NT2/D1 (cell line): ENCODE measurements at regions not wholly inside any gene's neighbourhood (a gene's known extent, or its start where the extent isn't known, plus 50 kb on each side); places are given as distances from the start of the nearest gene placed in this dataset.
"Not testable (repeated sequence)": the region's sequence is repeated elsewhere in the genome, so short reads cannot be mapped to it uniquely, and the experiment has no call there.

Experiments used
- DNase-seq: peaks from one replicate; pipeline ENCODE4 v3.0.0-alpha.2; 2011; ENCODE audit warnings: low read depth, low spot score
- H3K27me3 ChIP-seq: 2 replicates; pipeline ENCODE4 v1.6.0; 2011; ENCODE audit warnings: mild to moderate bottlenecking; ENCODE audit not compliant: insufficient read length, insufficient read depth
- H3K36me3 ChIP-seq: 2 replicates; pipeline ENCODE4 v1.6.1; 2011; ENCODE audit warnings: mild to moderate bottlenecking, low read length, mixed read lengths; ENCODE audit not compliant: insufficient read depth, insufficient read length
- H3K4me1 ChIP-seq: 2 replicates; pipeline ENCODE4 v1.5.1; 2011; ENCODE audit not compliant: insufficient read depth, insufficient read length
- H3K4me3 ChIP-seq: 2 replicates; pipeline ENCODE4 v1.5.1; 2011; ENCODE audit warnings: low read depth; ENCODE audit not compliant: insufficient read length
- H3K9ac ChIP-seq: 2 replicates; pipeline ENCODE4 v1.6.0; 2011; ENCODE audit warnings: low read depth; ENCODE audit not compliant: insufficient read length
- H3K9me3 ChIP-seq: 2 replicates; pipeline ENCODE4 v1.5.1; 2011; ENCODE audit warnings: mild to moderate bottlenecking, low read length; ENCODE audit not compliant: insufficient read depth
- SUZ12 ChIP-seq: IDR thresholded peaks from 2 replicates; pipeline ENCODE4 v1.6.1; 2011; ENCODE audit not compliant: insufficient read length, insufficient read depth; ENCODE audit errors: extremely low read depth
- YY1 ChIP-seq: IDR thresholded peaks from 2 replicates; pipeline ENCODE4 v1.6.1; 2011; ENCODE audit not compliant: insufficient read length, insufficient read depth
- ZNF274 ChIP-seq: IDR thresholded peaks from 2 replicates; pipeline ENCODE4 v1.6.1; 2011; ENCODE audit warnings: mild to moderate bottlenecking, low read depth, low read length

DNA sequence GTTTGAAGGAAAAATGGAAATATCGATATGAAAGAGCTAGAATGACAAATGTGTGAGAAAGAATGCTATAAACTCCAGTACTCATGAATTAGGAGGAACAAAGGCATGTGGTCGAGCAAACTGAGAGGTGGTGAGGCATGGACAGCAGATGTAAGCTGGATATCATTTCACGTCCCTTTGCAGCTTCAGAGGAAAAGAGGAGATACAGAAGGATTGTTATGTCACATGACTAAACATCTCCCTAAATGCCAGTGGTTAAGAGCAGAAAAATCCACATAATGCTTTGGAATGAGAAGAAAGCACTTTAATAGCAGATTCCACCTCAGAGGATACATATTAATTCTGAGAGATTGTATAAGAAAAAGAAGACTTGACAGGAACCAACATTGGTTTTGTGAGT, 248.7 kb downstream of the ZIC4 start:
- no peaks in the 10 kb centered on the region for H3K27me3 ChIP-seq
- no peak overlapping the region for H3K9ac ChIP-seq
- no peak for DNase-seq
- H3K4me3 ChIP-seq, result no peak overlapping the region
- H3K36me3 ChIP-seq, result no peaks in the 10 kb centered on the region
- H3K9me3 ChIP-seq, result peaks cover 20% of the 10 kb centered on the region
- TF ChIP-seq ZNF274, result no peak
- TF ChIP-seq SUZ12, result no peak
- TF ChIP-seq YY1, result no peak
- no peaks in the 10 kb centered on the region for H3K4me1 ChIP-seq

DNA sequence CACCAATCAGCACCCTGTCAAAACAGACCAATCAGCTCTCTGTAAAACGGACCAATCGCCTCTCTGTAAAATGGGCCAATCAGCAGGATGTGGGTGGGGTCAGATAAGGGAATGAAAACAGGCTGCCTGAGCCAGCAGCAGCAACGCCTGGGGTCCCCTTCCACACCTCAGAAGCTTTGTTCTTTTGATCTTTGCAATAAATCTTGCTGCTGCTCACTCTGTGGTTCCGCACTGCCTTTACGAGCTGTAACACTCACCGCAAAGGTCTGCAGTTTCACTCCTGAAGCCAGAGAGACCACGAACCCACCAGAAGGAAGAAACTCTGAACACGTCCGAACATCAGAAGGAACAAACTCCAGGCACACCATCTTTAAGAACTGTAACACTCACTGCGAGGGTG, 251.4 kb downstream of the ZIC4 start:
- H3K27me3 ChIP-seq, H3K36me3 ChIP-seq, H3K4me3 ChIP-seq, H3K4me1 ChIP-seq, DNase-seq, H3K9ac ChIP-seq: not testable (repeated sequence)
- H3K9me3 ChIP-seq, result peaks cover 20% of the 10 kb centered on the region

DNA sequence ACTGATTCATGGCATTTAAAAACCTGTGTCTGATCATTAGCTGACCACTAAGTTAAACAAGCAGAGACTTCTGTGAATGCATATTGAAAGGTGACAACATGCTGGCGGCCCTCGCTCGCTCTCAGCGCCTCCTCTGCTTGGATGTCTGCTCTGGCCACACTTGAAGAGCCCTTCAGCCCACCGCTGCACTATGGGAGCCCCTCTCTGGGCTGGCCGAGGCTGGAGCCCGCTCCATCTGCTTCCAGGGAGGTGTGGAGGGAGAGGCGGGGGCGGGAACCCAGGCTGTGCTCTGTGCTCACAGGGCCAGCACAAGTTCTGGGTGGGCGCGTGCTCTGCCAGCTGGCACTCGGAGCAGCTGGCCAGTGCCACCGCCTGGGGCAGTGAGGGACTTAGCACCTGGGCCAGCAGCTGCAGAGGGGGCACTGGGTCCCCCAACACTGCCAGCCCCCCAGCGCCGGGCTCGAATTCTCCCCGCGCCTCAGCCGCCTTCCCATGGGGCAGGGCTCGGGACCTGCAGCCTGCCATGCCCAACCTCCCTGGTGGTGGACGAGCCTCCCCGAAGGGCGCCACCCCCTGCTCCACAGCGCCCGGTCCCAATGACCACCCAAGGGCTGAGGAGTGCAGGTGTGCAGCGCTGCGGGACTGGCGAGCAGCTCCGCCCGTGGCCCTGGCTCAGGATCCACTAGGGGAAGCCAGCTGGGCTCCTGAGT, 252.4 kb downstream of the ZIC4 start:
- TF ChIP-seq ZNF274 (no peak), YY1 (no peak), SUZ12 (no peak)
- no peak overlapping the region for H3K4me3 ChIP-seq
- H3K4me1 ChIP-seq, result no peaks in the 10 kb centered on the region
- no peaks in the 10 kb centered on the region for H3K36me3 ChIP-seq
- no peak for DNase-seq
- no peak overlapping the region for H3K9ac ChIP-seq
- H3K27me3 ChIP-seq, result no peaks in the 10 kb centered on the region
- peaks cover 20% of the 10 kb centered on the region for H3K9me3 ChIP-seq

DNA sequence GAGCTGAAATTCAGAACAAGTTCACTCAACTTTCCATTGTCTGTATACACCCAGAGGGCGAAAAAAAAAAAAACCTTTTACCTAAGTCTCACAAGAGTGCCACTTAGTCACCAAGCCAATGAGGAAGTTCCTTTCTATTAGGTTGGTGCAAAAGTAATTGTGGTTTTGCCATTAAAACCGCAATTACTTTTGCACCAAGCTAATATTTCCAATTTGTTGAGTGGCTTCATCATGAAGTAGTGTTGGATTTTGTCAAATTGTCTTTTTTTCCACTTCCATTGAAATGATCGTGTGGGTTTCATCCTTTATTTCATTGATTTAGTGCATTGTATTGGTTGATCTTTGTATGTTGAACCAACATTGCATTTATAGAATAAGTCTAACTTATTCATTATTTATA, 253.9 kb downstream of the ZIC4 start:
- H3K9ac ChIP-seq, result no peak overlapping the region
- H3K36me3 ChIP-seq, result no peaks in the 10 kb centered on the region
- TF ChIP-seq SUZ12, result no peak
- no peak for TF ChIP-seq YY1
- TF ChIP-seq ZNF274, result no peak
- H3K27me3 ChIP-seq, result no peaks in the 10 kb centered on the region
- peaks cover 20% of the 10 kb centered on the region for H3K9me3 ChIP-seq
- no peak overlapping the region for H3K4me3 ChIP-seq
- H3K4me1 ChIP-seq, result no peaks in the 10 kb centered on the region
- DNase-seq, result no peak

DNA sequence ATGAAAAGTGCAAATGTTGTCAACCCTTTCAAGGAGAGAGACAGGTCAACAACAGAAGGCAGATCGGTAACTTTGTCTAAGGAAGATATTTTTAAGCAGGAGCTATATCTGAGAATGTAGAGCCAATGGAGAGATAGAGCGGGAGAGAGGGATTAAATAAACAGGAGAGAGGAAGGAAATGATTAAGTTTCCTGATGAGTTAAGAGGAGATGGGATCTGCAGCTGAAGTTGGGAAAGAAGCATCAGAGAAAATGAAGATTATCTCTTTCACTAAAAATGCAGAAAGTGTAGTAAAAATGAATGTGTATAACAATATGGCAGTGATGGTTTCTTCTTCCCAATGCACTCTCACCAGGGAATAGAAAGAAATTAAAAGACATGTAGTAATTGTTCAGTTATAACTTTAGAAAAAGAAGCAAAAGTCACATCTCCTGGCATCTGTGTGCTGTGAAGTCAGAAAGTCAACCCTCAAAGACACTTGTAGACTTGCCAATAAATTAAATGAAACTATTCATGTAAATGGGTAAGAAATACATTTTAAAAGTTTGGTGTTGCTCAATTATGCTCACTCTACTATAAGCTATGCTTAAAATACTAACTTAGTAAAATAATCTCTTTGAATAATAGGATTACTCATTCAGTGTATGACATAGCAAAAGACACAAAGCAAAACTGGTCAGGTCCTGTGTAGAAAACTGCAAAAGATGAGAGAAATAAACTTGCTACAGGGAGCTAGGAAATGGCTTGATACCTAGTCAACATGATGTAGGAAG, 264.6 kb downstream of the ZIC4 start:
- Histone ChIP-seq H3K9me3 (no peaks in the 10 kb centered on the region), H3K4me1 (no peaks in the 10 kb centered on the region), H3K27me3 (no peaks in the 10 kb centered on the region), H3K9ac (no peak overlapping the region), H3K4me3 (no peak overlapping the region), H3K36me3 (no peaks in the 10 kb centered on the region)
- DNase-seq, result no peak
- no peak for TF ChIP-seq SUZ12
- no peak for TF ChIP-seq ZNF274
- no peak for TF ChIP-seq YY1

DNA sequence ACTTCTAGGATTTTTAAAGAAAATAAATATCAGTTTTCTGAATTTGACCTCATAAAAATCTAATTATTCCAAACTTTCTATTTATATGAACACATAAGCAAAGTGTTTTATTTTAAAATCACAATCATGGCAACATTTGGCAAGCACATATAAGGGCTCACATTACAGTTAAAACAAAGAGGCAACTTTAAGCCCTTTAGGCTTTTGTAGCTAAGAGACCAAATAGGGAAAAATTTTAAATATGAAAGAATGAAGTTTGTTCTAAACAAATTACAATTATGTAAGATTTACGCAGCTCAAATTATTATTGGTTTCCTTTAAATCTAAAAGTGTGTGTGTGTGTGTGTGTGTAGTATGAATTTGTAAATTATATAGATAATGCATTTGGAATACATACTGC, 267.0 kb downstream of the ZIC4 start:
- H3K36me3 ChIP-seq, result no peaks in the 10 kb centered on the region
- H3K9me3 ChIP-seq, result no peaks in the 10 kb centered on the region
- no peaks in the 10 kb centered on the region for H3K4me1 ChIP-seq
- no peak overlapping the region for H3K9ac ChIP-seq
- no peaks in the 10 kb centered on the region for H3K27me3 ChIP-seq
- TF ChIP-seq ZNF274, result no peak
- TF ChIP-seq YY1, result no peak
- TF ChIP-seq SUZ12, result no peak
- no peak for DNase-seq
- no peak overlapping the region for H3K4me3 ChIP-seq

DNA sequence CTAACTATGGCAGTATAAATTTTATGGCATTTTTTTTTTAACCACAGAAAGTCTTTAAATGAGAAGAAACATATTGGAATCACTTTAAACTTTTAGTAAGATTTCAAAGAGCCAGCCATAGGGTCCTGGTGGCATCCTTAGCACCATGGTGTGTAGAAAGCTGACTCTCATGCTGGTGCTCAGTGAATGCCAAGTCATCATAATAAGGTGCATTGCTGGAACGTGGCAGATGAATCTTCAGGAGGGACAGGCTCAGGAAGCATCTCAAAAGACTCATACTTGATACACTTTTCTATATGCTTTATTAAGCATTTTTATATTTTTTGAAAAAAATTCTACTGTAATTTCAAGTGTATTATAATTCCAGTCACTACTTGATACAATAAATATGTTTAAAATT, 274.2 kb downstream of the ZIC4 start:
- DNase-seq, result no peak
- no peak overlapping the region for H3K9ac ChIP-seq
- H3K4me3 ChIP-seq, result no peak overlapping the region
- no peaks in the 10 kb centered on the region for H3K36me3 ChIP-seq
- TF ChIP-seq SUZ12 (no peak), ZNF274 (no peak), YY1 (no peak)
- peaks cover 8% of the 10 kb centered on the region; the same call in 1 of the 2 replicates for H3K9me3 ChIP-seq
- no peaks in the 10 kb centered on the region for H3K27me3 ChIP-seq
- H3K4me1 ChIP-seq, result no peaks in the 10 kb centered on the region

DNA sequence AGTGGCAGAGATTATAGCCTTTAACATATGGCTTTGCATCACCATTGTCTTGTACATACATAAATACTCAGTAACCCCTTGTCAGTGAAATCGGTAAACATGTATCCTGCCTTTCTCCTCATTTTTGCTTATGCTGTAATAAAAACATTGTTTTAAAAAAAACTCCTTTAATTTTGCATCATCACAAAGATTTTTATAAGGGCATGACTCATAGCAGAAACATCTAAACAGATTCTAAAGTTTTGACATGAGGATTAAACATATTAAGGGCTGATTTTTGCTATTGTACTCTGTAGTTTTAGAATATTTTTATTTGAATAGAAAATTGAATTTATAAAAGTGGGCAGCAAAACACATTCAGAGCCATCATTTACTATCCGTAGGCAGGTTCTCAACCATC, 275.9 kb downstream of the ZIC4 start:
- Histone ChIP-seq H3K4me3 (no peak overlapping the region), H3K9me3 (peaks cover 8% of the 10 kb centered on the region; the same call in 1 of the 2 replicates), H3K27me3 (no peaks in the 10 kb centered on the region), H3K36me3 (no peaks in the 10 kb centered on the region), H3K4me1 (no peaks in the 10 kb centered on the region), H3K9ac (no peak overlapping the region)
- no peak for DNase-seq
- TF ChIP-seq ZNF274, result no peak
- no peak for TF ChIP-seq YY1
- no peak for TF ChIP-seq SUZ12
